Ishikawa (cell line): ENCODE measurements at regions not wholly inside any gene's neighbourhood (a gene's known extent, or its start where the extent isn't known, plus 50 kb on each side); places are given as distances from the start of the nearest gene placed in this dataset.

ENCODE experiments used
- CEBPB ChIP-seq: IDR thresholded peaks from 2 replicates; pipeline ENCODE4 v1.6.1; 2012
- CREB1 ChIP-seq: IDR thresholded peaks from 2 replicates; pipeline ENCODE4 v1.6.1; 2012; ENCODE audit warnings: low read depth
- EGR1 ChIP-seq: IDR thresholded peaks from 2 replicates; pipeline ENCODE4 v1.6.1; 2012
- EP300 ChIP-seq: IDR thresholded peaks from 2 replicates; pipeline ENCODE4 v1.6.1; 2012; ENCODE audit warnings: borderline replicate concordance
- FOXM1 ChIP-seq: IDR thresholded peaks from 2 replicates; pipeline ENCODE4 v1.6.1; 2012; ENCODE audit warnings: low read depth, borderline replicate concordance
- NFIC ChIP-seq: IDR thresholded peaks from 2 replicates; pipeline ENCODE4 v1.6.1; 2012
- RAD21 ChIP-seq: IDR thresholded peaks from 2 replicates; pipeline ENCODE4 v1.6.1; 2012; ENCODE audit warnings: low read depth
- REST ChIP-seq: IDR thresholded peaks from 2 replicates; pipeline ENCODE4 v1.6.1; 2012; ENCODE audit warnings: low read depth, mild to moderate bottlenecking
- TAF1 ChIP-seq: IDR thresholded peaks from 2 replicates; pipeline ENCODE4 v1.6.1; 2012; ENCODE audit warnings: low read depth, mild to moderate bottlenecking
- TCF12 ChIP-seq: IDR thresholded peaks from 2 replicates; pipeline ENCODE4 v1.6.1; 2012; ENCODE audit warnings: low read depth
- TEAD4 ChIP-seq: IDR thresholded peaks from 2 replicates; pipeline ENCODE4 v1.6.1; 2012
- YY1 ChIP-seq: IDR thresholded peaks from 2 replicates; pipeline ENCODE4 v1.6.1; 2012; ENCODE audit warnings: low read depth
- ZBTB7A ChIP-seq: IDR thresholded peaks from 2 replicates; pipeline ENCODE4 v1.6.1; 2012; ENCODE audit warnings: low read depth
- TF ChIP-seq, protein P1 (sequence below): IDR thresholded peaks from 2 replicates; pipeline ENCODE4 v1.6.1; 2012
- TF ChIP-seq, protein P2 (sequence below): IDR thresholded peaks from 2 replicates; pipeline ENCODE4 v1.6.1; 2012

GRCh38 chr18:11387880-11388279, 221.5 kb upstream of the SLC35G4 start:
- TF ChIP-seq CREB1 (no peak), NFIC (peak; percentile 32; the same call in 1 of the 2 replicates), EGR1 (no peak), TEAD4 (no peak), TAF1 (no peak), REST (peak; percentile 25; the same call in 1 of the 2 replicates), FOXM1 (no peak), TCF12 (no peak), ZBTB7A (no peak), YY1 (no peak), EP300 (no peak), RAD21 (peak; percentile 11; the same call in 1 of the 2 replicates)

DNA sequence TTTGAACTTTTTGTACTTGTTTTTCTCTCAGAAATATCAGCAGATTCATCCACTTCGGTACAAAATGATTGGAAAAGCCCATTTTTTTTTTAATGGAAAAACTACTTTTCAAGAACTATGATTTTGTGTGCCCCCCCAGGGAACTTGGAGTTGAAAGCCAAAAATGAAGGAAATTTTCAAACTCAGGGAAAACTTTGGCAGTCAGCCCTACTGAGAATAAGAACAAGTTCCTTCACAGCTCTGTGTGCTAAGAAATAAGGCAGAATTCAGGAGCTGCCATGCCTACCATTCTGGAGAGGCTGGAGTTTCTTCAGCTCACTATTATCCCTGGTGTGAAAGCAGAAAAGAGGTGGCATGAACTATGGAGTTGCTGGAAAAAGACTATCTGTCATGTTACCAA, 226.0 kb upstream of the SLC35G4 start:
- TF ChIP-seq EP300 (no peak), TCF12 (no peak), EGR1 (no peak), REST (no peak), CREB1 (no peak), RAD21 (no peak), ZBTB7A (no peak), YY1 (no peak), TAF1 (no peak), TEAD4 (no peak), NFIC (no peak), FOXM1 (no peak), CEBPB (no peak)
- TF ChIP-seq, protein P1, sequence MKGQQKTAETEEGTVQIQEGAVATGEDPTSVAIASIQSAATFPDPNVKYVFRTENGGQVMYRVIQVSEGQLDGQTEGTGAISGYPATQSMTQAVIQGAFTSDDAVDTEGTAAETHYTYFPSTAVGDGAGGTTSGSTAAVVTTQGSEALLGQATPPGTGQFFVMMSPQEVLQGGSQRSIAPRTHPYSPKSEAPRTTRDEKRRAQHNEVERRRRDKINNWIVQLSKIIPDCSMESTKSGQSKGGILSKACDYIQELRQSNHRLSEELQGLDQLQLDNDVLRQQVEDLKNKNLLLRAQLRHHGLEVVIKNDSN = no peak
- TF ChIP-seq, protein P2, sequence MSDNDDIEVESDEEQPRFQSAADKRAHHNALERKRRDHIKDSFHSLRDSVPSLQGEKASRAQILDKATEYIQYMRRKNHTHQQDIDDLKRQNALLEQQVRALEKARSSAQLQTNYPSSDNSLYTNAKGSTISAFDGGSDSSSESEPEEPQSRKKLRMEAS = no peak

DNA sequence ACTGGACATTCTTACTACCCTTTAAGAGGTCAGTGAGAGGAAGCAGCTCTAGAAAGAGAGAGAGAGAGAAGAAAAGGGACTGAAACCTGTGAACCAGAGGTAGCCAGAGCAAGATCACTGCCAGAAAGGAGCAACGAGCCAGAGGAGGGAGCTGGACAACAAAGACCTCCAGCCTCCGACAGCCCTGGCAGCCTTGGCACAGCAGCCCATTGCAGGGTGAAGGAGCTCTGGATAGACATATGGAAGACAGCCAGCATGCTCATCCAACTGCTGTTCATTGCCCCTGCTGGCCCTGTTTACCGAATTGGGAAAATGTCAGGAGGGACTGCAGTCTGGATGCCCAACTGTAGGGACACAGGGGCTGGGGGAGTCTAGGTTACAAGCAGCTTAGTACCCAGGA, 228.4 kb upstream of the SLC35G4 start:
- TF ChIP-seq TAF1 (no peak), EGR1 (no peak), FOXM1 (no peak)

GRCh38 chr18:11379660-11380059, 229.7 kb upstream of the SLC35G4 start:
- TF ChIP-seq CREB1 (no peak), NFIC (no peak), TCF12 (no peak), EGR1 (no peak), ZBTB7A (no peak), RAD21 (no peak), EP300 (no peak), CEBPB (no peak), TEAD4 (no peak), FOXM1 (no peak), REST (no peak), TAF1 (no peak), YY1 (no peak)
- TF ChIP-seq, protein P1 = no peak
- TF ChIP-seq, protein P2 = no peak
